Transverse colon (tissue), 4 donors: ENCODE measurements at regions not wholly inside any gene's neighbourhood (a gene's known extent, or its start where the extent isn't known, plus 50 kb on each side); places are given as distances from the start of the nearest gene placed in this dataset.

Source experiments
- DNase-seq: peaks from one replicate; pipeline ENCODE4 v3.0.0-alpha.2; 2019
- H3K27ac ChIP-seq, 4 donors: fragments of 200-600 bp; sonication (generic); 2 replicates each; pipeline ENCODE4 v1.5.1; 2016 to 2018; ENCODE audit warnings: inconsistent platforms in 4 of 4
- H3K27me3 ChIP-seq: fragments of 200-600 bp; sonication (generic); 2 replicates; pipeline ENCODE4 v1.5.1; 2017; ENCODE audit warnings: inconsistent platforms
- H3K36me3 ChIP-seq, 4 donors: fragments of 200-600 bp; sonication (generic); 2 replicates each; pipeline ENCODE4 v1.5.1; 2017 to 2019; ENCODE audit warnings: inconsistent platforms in 4 of 4
- H3K4me1 ChIP-seq, 4 donors: fragments of 200-600 bp; sonication (generic); 2 replicates each; pipeline ENCODE4 v1.5.1; 2017 to 2020; ENCODE audit warnings: inconsistent platforms in 4 of 4
- H3K4me3 ChIP-seq, 4 donors: fragments of 200-600 bp; sonication (generic); 1 replicate in 1 of 4; 2 replicates in 3 of 4; pipeline versions ENCODE4 v1.5.1 to v1.6.1; 2017 to 2019; ENCODE audit warnings: inconsistent platforms in 4 of 4
- H3K9me3 ChIP-seq, 2 donors: fragments of 200-600 bp; sonication (generic); 2 replicates each; pipeline ENCODE4 v1.5.1; 2017 to 2019; ENCODE audit warnings: inconsistent platforms in 2 of 2
- EP300 ChIP-seq: sonication (generic); formaldehyde crosslinking; IDR thresholded peaks from one replicate; pipeline ENCODE4 v1.6.1; 2017; ENCODE audit warnings: antibody characterized with exemption, low read depth
- POLR2A ChIP-seq: fragments of 450-650 bp; IDR thresholded peaks from one replicate; pipeline ENCODE4 v1.6.1; 2016; ENCODE audit warnings: antibody characterized with exemption, mild to moderate bottlenecking, moderate library complexity
- POLR2AphosphoS5 ChIP-seq, 3 donors: sonication (generic); formaldehyde crosslinking; IDR thresholded peaks; one replicate each; pipeline ENCODE4 v1.6.1; 2016; ENCODE audit warnings: antibody characterized with exemption in 3 of 3
- WGBS, 2 donors: methylation state at CpG; one replicate each; pipeline ENCODE4 v1.1.5; 2018; ENCODE audit warnings: low coverage in 1 of 2; 5-methylcytosine and 5-hydroxymethylcytosine counted together
- in situ Hi-C, 4 donors: fragments of 200-750 bp; cut with MboI; loops; one replicate each; pipeline versions ENCODE4 v1.15.0 to v1.15.1; 2017; ENCODE audit warnings: low sequenced_read_pairs in 3 of 4, low pct_ligation_motif_present in 1 of 4, low pct_unique_long_range_greater_than_20kb in 1 of 4
- intact Hi-C: fragments of 100-400 bp; cut with DNase I; formaldehyde crosslinking; loops from one replicate; pipeline ENCODE4 v1.15.1; 2023; ENCODE audit warnings: low total_unique reads
- TF ChIP-seq, protein P1 (sequence below), 5 experiments: fragments of 200-600 bp in 3 of 5; fragments of 450-650 bp in 2 of 5; sonication (generic) in 3 of 5; IDR thresholded peaks; 1 replicate in 2 of 5; 2 replicates in 3 of 5; pipeline ENCODE4 v1.5.1; 2016 to 2017; ENCODE audit warnings: antibody characterized with exemption in 5 of 5, inconsistent platforms in 3 of 5, mild to moderate bottlenecking in 2 of 5, moderate library complexity in 1 of 5

DNA sequence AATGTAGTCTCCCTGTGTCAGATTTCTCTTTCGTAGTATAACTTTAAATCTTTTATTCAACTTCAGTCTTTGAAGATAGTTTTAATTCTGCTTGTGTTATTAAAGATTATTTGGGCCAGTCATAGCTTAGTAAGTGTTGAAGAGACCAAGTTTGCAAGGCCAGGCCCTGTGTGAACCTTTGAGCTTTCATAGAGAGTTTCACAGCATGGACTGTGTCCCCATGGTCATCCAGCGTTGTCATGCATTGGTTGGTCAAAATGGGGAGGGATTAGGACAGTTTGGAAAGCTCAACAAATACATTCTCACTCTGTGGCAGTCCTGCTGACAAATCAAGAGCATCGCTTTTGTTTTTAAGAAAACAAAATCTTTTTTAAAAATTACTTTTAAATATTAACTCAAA lies 74.6 kb upstream of the FAM83B start:
- Histone ChIP-seq H3K27me3 (no peaks in the 10 kb centered on the region), H3K36me3 (no peaks in the 10 kb centered on the region), H3K4me3 (no peak overlapping the region), H3K27ac (no peak overlapping the region), H3K9me3 (no peaks in the 10 kb centered on the region), H3K4me1 (no peaks in the 10 kb centered on the region)
- in situ Hi-C loops (no loop called here), intact Hi-C loops (no loop called here)
- WGBS, 2 donors = 57 to 78% methylated on average over 3 of the region's 3 CpGs
- DNase-seq = no peak
- TF ChIP-seq POLR2AphosphoS5 (IDR thresholded peaks at IDR 0.05) (no peak), POLR2A (no peak), EP300 (no peak)
- TF ChIP-seq, protein P1, sequence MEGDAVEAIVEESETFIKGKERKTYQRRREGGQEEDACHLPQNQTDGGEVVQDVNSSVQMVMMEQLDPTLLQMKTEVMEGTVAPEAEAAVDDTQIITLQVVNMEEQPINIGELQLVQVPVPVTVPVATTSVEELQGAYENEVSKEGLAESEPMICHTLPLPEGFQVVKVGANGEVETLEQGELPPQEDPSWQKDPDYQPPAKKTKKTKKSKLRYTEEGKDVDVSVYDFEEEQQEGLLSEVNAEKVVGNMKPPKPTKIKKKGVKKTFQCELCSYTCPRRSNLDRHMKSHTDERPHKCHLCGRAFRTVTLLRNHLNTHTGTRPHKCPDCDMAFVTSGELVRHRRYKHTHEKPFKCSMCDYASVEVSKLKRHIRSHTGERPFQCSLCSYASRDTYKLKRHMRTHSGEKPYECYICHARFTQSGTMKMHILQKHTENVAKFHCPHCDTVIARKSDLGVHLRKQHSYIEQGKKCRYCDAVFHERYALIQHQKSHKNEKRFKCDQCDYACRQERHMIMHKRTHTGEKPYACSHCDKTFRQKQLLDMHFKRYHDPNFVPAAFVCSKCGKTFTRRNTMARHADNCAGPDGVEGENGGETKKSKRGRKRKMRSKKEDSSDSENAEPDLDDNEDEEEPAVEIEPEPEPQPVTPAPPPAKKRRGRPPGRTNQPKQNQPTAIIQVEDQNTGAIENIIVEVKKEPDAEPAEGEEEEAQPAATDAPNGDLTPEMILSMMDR (IDR thresholded peaks at IDR 0.05) = no peak

DNA sequence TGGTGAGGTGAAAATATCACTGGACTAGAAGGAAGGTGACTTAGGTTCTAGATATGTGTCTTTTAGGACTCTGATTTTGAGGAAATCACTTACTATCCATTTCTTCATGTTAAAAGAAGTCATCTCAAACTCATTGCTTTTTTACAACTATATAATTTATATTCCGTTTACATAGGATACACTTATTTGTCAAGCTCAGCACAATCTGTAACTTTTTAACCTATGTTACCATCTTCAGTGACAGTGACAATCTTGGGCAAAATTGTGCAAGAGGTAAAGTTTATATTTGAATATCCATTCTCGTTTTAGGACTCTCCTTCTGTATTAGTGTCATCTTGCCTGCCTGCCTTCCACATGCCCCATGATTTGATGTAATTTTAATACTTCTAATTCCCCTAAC lies 74.0 kb upstream of the FAM83B start:
- in situ Hi-C loops = no loop called here
- no peaks in the 10 kb centered on the region for H3K36me3 ChIP-seq
- no peaks in the 10 kb centered on the region for H3K9me3 ChIP-seq
- DNase-seq = no peak
- H3K27me3 ChIP-seq = no peaks in the 10 kb centered on the region
- TF ChIP-seq POLR2AphosphoS5 (IDR thresholded peaks at IDR 0.05) = no peak
- TF ChIP-seq, protein P1 (IDR thresholded peaks at IDR 0.05) = no peak
- TF ChIP-seq POLR2A = no peak
- TF ChIP-seq EP300 = no peak
- H3K4me3 ChIP-seq = no peak overlapping the region
- no peaks in the 10 kb centered on the region for H3K4me1 ChIP-seq
- H3K27ac ChIP-seq = no peak overlapping the region
- WGBS, 2 donors = 67 to 75% methylated on average over 2 of the region's 2 CpGs
- intact Hi-C loops = no loop called here

DNA sequence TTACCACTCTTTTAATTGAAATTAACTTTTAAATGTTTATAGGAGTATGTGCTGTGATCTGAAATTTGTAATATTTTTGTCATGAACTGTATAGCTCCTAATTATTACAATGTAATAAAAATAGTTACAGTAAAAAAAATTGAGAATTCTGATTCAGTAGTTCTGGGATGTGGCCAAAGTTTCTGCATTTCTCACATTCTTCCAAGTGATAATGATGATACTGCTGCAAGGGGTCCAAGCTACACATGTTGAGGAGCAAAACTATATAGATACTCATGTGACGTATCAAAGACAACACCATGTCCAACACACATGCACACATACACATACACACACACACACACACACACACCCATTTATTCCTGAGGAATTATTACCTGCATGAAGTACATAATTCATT lies 71.0 kb upstream of the FAM83B start:
- WGBS, 2 donors = 86 to 100% methylated on average over 1 of the region's 1 CpG
- H3K4me1 ChIP-seq = no peaks in the 10 kb centered on the region
- H3K9me3 ChIP-seq = no peaks in the 10 kb centered on the region
- H3K27ac ChIP-seq = no peak overlapping the region
- TF ChIP-seq, protein P1 (IDR thresholded peaks at IDR 0.05) = no peak
- TF ChIP-seq POLR2AphosphoS5 (IDR thresholded peaks at IDR 0.05) (no peak), EP300 (no peak), POLR2A (no peak)
- intact Hi-C loops (no loop called here), in situ Hi-C loops (no loop called here)
- no peaks in the 10 kb centered on the region for H3K27me3 ChIP-seq
- no peaks in the 10 kb centered on the region for H3K36me3 ChIP-seq
- no peak for DNase-seq
- H3K4me3 ChIP-seq = no peak overlapping the region

DNA sequence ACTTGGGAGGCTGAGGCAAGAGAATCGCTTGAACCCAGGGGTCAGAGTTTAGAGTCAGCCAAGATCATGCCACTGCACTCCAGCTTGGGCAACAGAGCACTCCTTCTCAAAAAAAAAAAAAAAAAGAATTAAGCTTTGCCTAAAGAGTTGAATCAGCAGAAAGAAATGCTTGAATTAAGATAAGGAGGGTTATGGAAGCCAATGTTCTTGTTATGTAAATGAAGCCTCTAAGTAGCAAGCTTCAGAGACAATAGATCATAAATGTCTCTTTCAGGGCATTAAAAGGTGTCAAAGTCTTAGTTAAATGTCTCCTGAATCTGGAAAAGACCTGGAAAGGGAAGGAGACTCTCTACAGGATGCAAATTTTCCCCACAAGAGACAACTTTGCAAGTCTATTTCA lies 69.7 kb upstream of the FAM83B start:
- TF ChIP-seq, protein P1 (IDR thresholded peaks at IDR 0.05) = no peak
- TF ChIP-seq POLR2A (no peak), POLR2AphosphoS5 (IDR thresholded peaks at IDR 0.05) (no peak), EP300 (no peak)
- DNase-seq = no peak
- intact Hi-C loops = no loop called here
- Histone ChIP-seq H3K27ac (no peak overlapping the region), H3K4me1 (no peaks in the 10 kb centered on the region), H3K4me3 (no peak overlapping the region), H3K9me3 (no peaks in the 10 kb centered on the region), H3K27me3 (no peaks in the 10 kb centered on the region), H3K36me3 (no peaks in the 10 kb centered on the region)
- in situ Hi-C loops = no loop called here
- 86 to 88% methylated on average over 1 of the region's 1 CpG for whole genome bisulfite sequencing, 2 donors
